Left lung (tissue), 4 donors: ENCODE measurements at regions not wholly inside any gene's neighbourhood (a gene's known extent, or its start where the extent isn't known, plus 50 kb on each side); places are given as distances from the start of the nearest gene placed in this dataset.

Experiments
- ATAC-seq: fragments of 200-7000 bp; cut with Tn5 transposase; one replicate; pipeline ENCODE4 v1.9.1; 2020; ENCODE audit warnings: moderate library complexity
- DNase-seq, 4 donors: peaks; one replicate each; pipeline ENCODE4 v3.0.0-alpha.2; 2013 to 2020
- H3K27ac ChIP-seq, 2 donors: fragments of 200-600 bp; sonication (generic) in 1 of 2; one replicate each; pipeline versions ENCODE4 v1.5.0 to v1.8.0; 2020 to 2021
- H3K27me3 ChIP-seq, 2 donors: fragments of 200-600 bp; sonication (generic) in 1 of 2; one replicate each; pipeline versions ENCODE4 v1.5.0 to v1.8.0; 2020 to 2021
- H3K36me3 ChIP-seq, 2 donors: fragments of 200-600 bp; sonication (generic) in 1 of 2; one replicate each; pipeline versions ENCODE4 v1.5.0 to v1.8.0; 2020 to 2021
- H3K4me1 ChIP-seq, 2 donors: fragments of 200-600 bp; one replicate each; pipeline ENCODE4 v1.8.0; 2021
- H3K4me3 ChIP-seq, 2 donors: fragments of 200-600 bp; sonication (generic) in 1 of 2; one replicate each; pipeline versions ENCODE4 v1.5.0 to v1.8.0; 2020 to 2021; ENCODE audit warnings: mild to moderate bottlenecking in 1 of 2
- H3K9me3 ChIP-seq, 2 donors: fragments of 200-600 bp; sonication (generic) in 1 of 2; one replicate each; pipeline versions ENCODE4 v1.5.0 to v1.8.0; 2020 to 2021
- CTCF ChIP-seq, 2 donors: fragments of 200-600 bp; sonication (generic) in 1 of 2; IDR thresholded peaks; one replicate each; pipeline versions ENCODE4 v1.5.0 to v1.8.0; 2021; ENCODE audit warnings: antibody characterized with exemption in 2 of 2
- intact Hi-C, 2 donors: fragments of 100-400 bp; cut with DNase I; formaldehyde crosslinking; loops; one replicate each; pipeline versions ENCODE4 v1.11.2 to v1.14.2; 2022
- donor health status: DM: no; HTN: yes; CAD: no.
- donor health status: DM: no; HTN: no; CAD: no.

DNA sequence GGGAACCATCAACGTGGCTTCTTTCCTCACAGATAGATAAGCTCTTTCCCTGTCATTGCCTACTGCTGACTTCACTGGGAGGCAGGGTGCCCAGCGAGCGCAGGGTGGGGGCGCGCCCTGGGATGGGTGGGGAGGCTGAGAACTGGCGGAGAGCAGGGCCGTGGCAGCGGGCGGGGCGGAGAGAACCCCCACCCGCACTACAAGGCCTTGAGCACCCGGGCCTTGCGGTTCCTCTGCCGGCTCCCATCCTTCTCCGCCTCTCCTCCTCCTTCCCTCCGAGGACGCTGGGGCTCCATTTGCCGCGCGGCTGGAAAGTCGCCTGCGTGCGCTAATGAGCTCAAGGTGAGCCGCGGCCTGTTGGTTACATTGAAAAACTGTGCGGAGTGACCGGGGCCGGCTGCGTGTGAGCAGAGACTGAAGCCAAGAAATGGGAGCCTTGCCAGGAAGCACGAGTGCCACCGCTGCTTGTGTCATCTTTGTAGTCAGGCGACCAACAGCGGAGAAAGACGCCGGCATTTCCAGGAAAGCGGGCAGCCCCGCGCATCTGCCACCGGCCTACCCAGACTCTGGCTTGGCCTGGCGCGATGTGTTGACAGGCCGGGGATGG is 963.5 kb upstream of the SLC35B3 start:
- Histone ChIP-seq H3K36me3 (no peaks in the 10 kb centered on the region), H3K4me3 (no peak overlapping the region), H3K27ac (no peak overlapping the region), H3K27me3 (peaks cover 3 to 15% of the 10 kb centered on the region in 2 donors), H3K9me3 (no peaks in the 10 kb centered on the region), H3K4me1 (no peaks in the 10 kb centered on the region)
- DNase-seq (peak in 2 of 4 donors; percentile 12 to 67), ATAC-seq (peak; percentile 32)
- intact Hi-C loops = no loop called here
- no peak for TF ChIP-seq CTCF (IDR thresholded peaks at IDR 0.05)

DNA sequence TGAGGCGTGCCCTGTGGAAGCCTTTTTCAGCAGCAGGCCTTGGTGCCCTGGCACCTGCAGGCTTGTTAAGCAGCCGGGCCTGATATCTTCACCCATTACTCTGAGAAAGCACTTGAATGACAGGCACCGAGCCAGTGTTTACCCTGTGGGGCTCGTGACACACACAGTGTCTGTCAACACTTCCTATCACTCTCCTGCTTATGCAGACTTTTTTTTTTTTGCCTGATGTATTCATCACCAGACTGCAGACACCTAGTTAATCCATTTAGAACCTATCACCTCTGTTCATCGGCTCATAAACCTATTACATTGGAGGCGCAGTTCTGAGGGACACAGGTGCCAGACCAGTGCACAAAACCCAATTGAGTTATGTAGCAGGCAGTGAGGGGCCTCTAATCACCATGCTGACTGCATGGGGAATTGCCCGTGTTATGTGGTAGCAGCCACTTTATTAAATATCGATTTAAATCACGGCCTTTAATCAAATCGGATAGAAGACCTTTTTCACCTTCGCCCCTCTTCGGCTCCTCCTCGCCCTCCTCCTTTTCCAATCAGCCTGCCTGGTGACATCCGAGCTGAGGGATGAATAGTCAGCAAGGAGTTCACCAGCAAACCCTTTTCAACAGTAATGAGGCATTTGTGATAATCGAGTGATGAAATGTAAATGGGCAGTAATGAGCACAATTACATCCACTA is 962.9 kb upstream of the SLC35B3 start:
- H3K27ac ChIP-seq = no peak overlapping the region
- ATAC-seq (peak; percentile 92), DNase-seq (peak in 3 of 4 donors; percentile 20 to 64 (median 51))
- H3K4me1 ChIP-seq = no peaks in the 10 kb centered on the region
- no peak for TF ChIP-seq CTCF (IDR thresholded peaks at IDR 0.05)
- intact Hi-C loops = no loop called here
- H3K36me3 ChIP-seq = no peaks in the 10 kb centered on the region
- H3K9me3 ChIP-seq = no peaks in the 10 kb centered on the region
- peaks cover 3 to 15% of the 10 kb centered on the region in 2 donors for H3K27me3 ChIP-seq
- H3K4me3 ChIP-seq = no peak overlapping the region

DNA sequence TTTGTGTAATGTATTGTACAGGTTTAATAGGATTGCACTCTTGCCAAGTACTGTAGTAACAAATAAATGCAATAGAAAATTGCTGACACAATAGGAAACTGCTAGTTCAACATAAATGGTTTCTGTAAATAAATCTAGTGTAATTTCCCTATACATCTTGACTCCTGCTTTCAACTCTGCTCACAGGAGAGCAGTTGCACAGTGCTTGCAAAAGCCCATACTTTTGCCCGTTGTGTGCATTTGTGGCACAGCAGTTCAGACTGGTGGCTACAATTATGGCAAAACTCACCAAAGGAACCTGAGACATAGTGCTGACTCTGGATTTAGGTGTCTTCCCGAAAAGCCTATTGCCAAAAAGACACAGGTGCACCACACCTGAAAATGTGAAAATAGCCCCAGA is 953.3 kb upstream of the SLC35B3 start:
- TF ChIP-seq CTCF (IDR thresholded peaks at IDR 0.05) = no peak
- DNase-seq (no peak), ATAC-seq (no peak)
- Histone ChIP-seq H3K4me1 (no peaks in the 10 kb centered on the region), H3K27me3 (no peaks in the 10 kb centered on the region), H3K9me3 (no peaks in the 10 kb centered on the region), H3K4me3 (no peak overlapping the region), H3K36me3 (no peaks in the 10 kb centered on the region), H3K27ac (no peak overlapping the region)
- intact Hi-C loops = no loop called here

GRCh38 chr6:9380568-9380967 is 945.2 kb upstream of the SLC35B3 start:
- Histone ChIP-seq H3K36me3 (no peaks in the 10 kb centered on the region), H3K4me3 (no peak overlapping the region), H3K27ac (no peak overlapping the region), H3K27me3 (no peaks in the 10 kb centered on the region), H3K4me1 (no peaks in the 10 kb centered on the region), H3K9me3 (no peaks in the 10 kb centered on the region)
- intact Hi-C loops = no loop called here
- ATAC-seq (no peak), DNase-seq (no peak)
- no peak for TF ChIP-seq CTCF (IDR thresholded peaks at IDR 0.05)

- no peaks in the 10 kb centered on the region for H3K4me1 ChIP-seq
- intact Hi-C loops = no loop called here
- H3K9me3 ChIP-seq = no peaks in the 10 kb centered on the region
- DNase-seq (no peak), ATAC-seq (no peak)
- H3K27me3 ChIP-seq = no peaks in the 10 kb centered on the region
- H3K4me3 ChIP-seq = no peak overlapping the region
- no peak for TF ChIP-seq CTCF (IDR thresholded peaks at IDR 0.05)
- H3K27ac ChIP-seq = no peak overlapping the region
- H3K36me3 ChIP-seq = no peaks in the 10 kb centered on the region
These were observed 938.0 kb upstream of the SLC35B3 start for GRCh38 chr6:9373308-9373707.
